ENCODE measurements at regions not wholly inside any gene's neighbourhood (a gene's known extent, or its start where the extent isn't known, plus 50 kb on each side); places are given as distances from the start of the nearest gene placed in this dataset.

DNA sequence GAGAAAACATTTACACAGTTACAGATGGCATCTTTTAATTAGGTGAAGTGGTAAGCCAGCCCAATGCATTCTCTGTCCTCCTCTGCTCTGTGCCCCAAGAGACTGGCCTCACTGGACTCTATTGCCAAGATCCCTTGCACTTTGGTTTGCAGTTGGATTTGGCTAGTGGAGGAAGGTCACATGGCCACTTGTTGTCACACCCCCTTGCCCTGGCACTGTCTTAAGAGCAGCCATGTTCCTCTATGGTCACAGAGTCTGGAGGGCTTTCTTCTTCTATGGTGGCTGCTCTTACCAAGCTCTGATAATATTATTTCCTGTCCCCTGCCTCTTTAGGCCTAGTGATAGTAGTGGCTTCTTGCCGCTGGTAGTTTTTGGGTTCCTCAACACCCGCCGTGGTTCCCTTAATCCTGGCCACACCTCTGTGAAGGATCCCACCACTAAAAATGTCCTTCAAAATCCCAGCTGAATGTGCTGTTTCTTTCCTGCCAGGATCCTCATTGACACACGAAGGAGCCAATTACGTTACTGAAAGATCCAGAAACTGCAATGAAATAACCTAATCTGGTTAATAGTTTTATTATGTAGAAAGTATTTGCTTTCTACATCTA, 111.1 kb downstream of the CDC42EP3 start:
- in situ Hi-C loops (cut with HindIII; ENCODE audit: low sequenced_read_pairs): no loop called here
- DNase-seq (ENCODE audit: low read depth): no peak
- no peak for TF ChIP-seq CTCF (IDR thresholded peaks at IDR 0.05; ENCODE audit: low read depth, low read length, missing control alignments)
- H3K4me3 ChIP-seq (ENCODE audit: low read depth, low read length): no peak overlapping the region

DNA sequence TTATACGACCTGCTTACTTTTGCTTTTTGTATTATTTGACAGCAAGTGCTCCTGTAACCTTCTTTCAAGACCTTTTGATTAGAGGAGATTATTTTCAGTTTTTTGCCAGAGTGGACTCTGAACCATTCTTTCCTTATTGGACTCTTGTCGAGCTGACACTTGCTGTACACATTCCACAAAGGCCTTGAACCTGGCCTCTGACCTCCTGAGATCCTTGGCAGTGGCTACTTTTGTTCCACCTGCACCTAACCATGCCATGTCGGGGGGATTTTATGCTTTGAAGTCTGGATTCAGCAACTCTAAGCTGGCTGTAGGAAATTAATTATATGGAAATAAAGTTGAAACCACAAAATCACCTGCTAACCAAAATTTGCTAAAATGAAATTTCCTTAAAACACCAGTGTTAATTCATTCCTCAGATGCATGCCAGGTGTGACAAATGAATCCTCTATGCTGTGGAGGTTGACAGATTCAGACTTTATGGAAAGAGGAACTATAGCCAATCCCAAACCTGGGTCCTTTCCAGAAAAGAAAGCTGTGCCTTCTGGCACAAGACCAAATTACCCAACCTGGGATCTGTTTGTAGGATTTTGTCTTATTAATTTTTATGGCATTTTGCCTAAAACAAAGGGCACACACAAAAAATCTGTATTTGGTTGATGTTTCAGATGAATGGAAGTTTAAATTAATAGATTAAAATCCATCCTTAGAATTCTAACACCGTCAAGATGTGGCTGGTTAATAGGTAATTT, 110.4 kb downstream of the CDC42EP3 start:
- in situ Hi-C loops (cut with HindIII; ENCODE audit: low sequenced_read_pairs): no loop called here
- no peak for TF ChIP-seq CTCF (IDR thresholded peaks at IDR 0.05; ENCODE audit: low read depth, low read length, missing control alignments)
- no peak for DNase-seq (ENCODE audit: low read depth)
- H3K4me3 ChIP-seq (ENCODE audit: low read depth, low read length): no peak overlapping the region

DNA sequence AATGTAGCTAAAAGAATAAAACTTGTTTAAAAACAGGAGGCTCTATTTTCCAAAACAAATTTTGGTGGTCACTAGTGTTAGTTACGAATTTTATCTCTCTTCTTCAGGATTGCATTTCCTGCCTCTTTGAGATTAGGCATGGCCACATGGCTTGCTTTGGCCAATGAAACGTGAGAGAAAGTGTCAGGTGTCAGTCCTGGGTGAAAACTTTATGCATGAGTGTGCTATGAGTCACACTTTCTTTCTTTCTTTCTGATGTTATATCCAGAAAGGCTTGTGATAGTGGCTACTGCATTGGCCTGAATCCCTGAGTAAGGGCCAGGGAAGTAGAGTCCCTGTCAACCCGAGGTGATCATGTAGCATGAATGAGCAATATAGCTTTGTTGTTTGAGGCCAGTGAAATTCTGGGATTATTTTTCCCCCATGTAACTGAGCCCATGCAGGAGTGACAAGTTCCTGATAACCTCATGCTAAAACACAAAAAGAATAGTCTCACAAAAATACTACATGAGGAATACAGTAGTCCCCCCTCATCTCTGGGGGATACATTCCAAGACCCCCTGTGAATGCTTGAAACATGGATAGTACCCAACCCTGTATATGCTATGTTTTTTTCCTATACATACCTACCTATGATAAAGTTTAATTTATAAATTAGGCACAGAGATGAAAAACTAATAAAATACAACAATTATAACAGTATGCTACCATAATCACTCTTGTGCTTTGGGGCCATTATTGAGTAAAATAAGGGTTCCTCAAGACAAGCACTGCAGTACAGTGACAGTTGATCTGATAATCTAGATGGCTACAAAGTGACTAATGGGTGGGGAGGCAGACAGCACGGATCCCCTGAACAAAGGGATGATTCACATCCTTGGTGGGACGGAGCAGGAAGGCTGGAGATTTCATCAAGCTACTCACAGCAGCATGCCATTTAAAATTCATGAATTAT, 109.5 kb downstream of the CDC42EP3 start:
- TF ChIP-seq CTCF (IDR thresholded peaks at IDR 0.05; ENCODE audit: low read depth, low read length, missing control alignments): no peak
- in situ Hi-C loops (cut with HindIII; ENCODE audit: low sequenced_read_pairs): no loop called here
- DNase-seq (ENCODE audit: low read depth): peak; percentile 79
- H3K4me3 ChIP-seq (ENCODE audit: low read depth, low read length): no peak overlapping the region

- no peak for TF ChIP-seq CTCF (IDR thresholded peaks at IDR 0.05; ENCODE audit: low read depth, low read length, missing control alignments)
- no peak overlapping the region for H3K4me3 ChIP-seq (ENCODE audit: low read depth, low read length)
- in situ Hi-C loops (cut with HindIII; ENCODE audit: low sequenced_read_pairs): no loop called here
- DNase-seq (ENCODE audit: low read depth): no peak
These were observed 107.9 kb downstream of the CDC42EP3 start for GRCh38 chr2:37563375-37564015.

DNA sequence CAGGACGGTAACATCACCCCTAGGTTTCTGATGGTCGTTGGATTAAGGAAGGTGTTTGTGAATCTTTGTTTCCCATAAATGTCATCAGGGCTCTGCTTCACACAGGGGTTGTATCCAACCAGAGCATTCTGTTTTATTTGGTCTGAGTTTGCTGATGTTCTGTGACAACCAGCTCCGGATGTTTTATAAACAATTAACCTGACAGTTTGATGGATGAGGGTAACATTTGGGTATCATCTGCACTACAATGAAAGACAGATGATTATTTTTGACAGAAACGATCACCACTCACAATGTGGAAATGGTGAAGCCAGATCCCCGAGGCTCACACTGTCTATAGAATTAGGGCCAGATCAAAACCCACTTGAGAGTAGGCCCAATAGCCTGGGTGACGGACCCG, 107.1 kb downstream of the CDC42EP3 start:
- no peak for DNase-seq (ENCODE audit: low read depth)
- no peak for TF ChIP-seq CTCF (IDR thresholded peaks at IDR 0.05; ENCODE audit: low read depth, low read length, missing control alignments)
- H3K4me3 ChIP-seq (ENCODE audit: low read depth, low read length): no peak overlapping the region
- in situ Hi-C loops (cut with HindIII; ENCODE audit: low sequenced_read_pairs): no loop called here

DNA sequence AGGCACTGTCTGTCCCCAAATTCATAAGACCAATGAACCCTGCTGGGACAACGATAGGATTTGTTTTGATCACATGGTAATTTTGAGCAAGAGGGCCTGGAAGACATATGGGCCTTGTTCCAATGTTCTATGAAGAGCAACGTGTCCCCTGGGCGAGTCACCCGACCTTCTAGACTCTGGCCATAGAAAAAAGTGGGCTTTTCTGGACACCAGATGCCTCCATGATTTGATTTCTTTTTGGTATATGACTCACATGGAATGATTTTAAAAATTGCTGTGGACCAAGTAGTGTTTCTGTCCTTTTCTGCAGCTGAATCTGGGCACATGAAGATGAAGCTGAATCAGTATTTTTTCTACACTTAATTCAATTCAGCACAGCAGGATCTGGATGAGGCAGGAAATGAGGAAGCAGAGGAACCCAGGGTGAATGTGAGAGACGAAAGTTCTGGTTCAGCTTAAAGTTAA, 104.9 kb downstream of the CDC42EP3 start:
- in situ Hi-C loops (cut with HindIII; ENCODE audit: low sequenced_read_pairs): no loop called here
- DNase-seq (ENCODE audit: low read depth): peak; percentile 59
- no peak overlapping the region for H3K4me3 ChIP-seq (ENCODE audit: low read depth, low read length)
- no peak for TF ChIP-seq CTCF (IDR thresholded peaks at IDR 0.05; ENCODE audit: low read depth, low read length, missing control alignments)
